Epithelial cell of esophagus (primary cell): ENCODE measurements at regions not wholly inside any gene's neighbourhood (a gene's known extent, or its start where the extent isn't known, plus 50 kb on each side); places are given as distances from the start of the nearest gene placed in this dataset.

ENCODE experiments used
- DNase-seq: peaks from one replicate; pipeline ENCODE4 v3.0.0; 2010; ENCODE audit warnings: low read depth
- H3K4me3 ChIP-seq: 2 replicates; pipeline ENCODE4 v1.5.1; 2011; ENCODE audit warnings: mild to moderate bottlenecking, low read length, control low read depth
- TF ChIP-seq, protein P1 (sequence below): IDR thresholded peaks from 2 replicates; pipeline ENCODE4 v1.5.1; 2011; ENCODE audit warnings: low read depth, mild to moderate bottlenecking, low read length, control low read depth, inconsistent platforms; ENCODE audit not compliant: insufficient read depth; ENCODE audit errors: missing control alignments

DNA sequence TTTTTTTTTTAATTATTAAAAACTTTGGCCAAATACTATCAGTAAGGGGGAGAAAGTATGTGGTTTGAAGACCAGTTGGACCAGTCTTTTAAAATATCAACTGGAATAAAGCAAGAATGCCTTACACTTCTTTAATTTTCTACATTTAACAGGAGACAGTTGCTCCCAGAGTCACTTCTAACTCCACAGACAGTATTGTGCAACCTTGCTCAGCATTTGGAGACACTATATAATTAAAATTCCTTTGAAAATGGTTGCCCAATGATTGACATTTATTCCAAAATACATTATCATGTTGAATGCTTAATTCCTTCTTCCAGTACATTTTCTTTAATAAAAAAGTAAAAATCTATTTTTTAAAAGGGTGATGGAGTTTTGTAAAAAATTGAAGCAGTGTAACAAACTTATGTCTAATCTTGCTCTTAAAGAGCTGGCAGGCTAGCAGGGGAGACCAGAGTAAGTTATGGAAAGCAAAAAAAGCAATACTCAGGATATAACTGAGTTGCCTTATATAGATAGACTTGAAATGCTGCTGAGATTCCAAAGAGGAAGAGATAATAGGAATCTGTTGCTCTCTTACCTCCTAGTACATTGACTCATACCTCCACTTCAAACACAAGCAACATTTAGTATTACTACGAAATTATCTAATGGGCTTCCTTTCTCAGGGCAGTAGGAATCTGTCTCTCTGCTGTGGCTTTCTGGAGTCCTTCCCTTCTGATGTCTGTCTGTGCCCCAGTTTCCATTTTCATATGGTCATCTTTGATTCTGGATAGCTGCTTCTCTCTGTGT is 69.7 kb upstream of the RGL1 start:
- DNase-seq = no peak
- TF ChIP-seq, protein P1, sequence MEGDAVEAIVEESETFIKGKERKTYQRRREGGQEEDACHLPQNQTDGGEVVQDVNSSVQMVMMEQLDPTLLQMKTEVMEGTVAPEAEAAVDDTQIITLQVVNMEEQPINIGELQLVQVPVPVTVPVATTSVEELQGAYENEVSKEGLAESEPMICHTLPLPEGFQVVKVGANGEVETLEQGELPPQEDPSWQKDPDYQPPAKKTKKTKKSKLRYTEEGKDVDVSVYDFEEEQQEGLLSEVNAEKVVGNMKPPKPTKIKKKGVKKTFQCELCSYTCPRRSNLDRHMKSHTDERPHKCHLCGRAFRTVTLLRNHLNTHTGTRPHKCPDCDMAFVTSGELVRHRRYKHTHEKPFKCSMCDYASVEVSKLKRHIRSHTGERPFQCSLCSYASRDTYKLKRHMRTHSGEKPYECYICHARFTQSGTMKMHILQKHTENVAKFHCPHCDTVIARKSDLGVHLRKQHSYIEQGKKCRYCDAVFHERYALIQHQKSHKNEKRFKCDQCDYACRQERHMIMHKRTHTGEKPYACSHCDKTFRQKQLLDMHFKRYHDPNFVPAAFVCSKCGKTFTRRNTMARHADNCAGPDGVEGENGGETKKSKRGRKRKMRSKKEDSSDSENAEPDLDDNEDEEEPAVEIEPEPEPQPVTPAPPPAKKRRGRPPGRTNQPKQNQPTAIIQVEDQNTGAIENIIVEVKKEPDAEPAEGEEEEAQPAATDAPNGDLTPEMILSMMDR = no peak
- H3K4me3 ChIP-seq = no peak overlapping the region

DNA sequence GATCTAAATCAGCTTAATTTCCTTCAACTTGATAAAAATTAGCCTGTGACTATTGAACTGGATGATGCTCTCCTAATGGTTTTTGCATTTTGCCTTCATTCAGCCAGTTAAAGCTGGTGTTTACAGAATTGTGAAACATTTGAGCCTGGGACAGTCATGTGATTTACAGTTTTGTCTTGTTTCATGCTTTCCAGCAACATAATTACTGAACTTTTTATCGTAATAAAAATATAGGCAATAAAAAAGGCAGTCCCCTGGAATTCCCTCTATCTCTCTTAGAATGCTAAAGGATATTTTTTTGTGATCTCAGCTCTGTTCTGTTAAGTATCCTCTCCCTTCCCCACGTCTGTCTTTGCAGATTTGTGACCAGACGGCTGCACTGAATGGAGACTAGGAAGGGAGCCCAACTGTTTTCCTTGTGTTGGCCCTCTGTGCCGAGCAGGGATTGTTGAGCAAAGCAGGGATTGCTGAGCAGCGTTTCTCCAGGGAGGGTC is 70.3 kb upstream of the RGL1 start:
- TF ChIP-seq, protein P1 = no peak
- no peak for DNase-seq
- H3K4me3 ChIP-seq = no peak overlapping the region

DNA sequence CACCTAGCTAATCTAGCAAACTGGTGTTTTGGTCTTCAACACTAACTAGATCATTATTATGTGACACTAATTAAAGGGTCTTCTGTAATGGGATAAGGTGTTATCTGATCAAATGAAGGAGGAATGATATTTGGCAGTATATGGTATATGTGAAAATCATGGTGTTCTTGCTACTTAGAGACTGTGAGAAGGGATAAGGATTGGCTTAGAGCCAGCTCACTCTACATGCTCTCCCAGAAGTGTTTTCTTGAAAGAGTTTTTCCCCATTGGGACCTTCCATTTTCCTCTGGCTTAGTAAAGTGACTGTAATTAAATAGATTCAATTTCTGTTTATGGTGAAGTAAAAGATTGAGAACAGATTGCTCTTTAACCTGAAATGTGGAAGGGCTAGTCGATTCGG is 71.2 kb upstream of the RGL1 start:
- H3K4me3 ChIP-seq = no peak overlapping the region
- TF ChIP-seq, protein P1 = no peak
- no peak for DNase-seq

DNA sequence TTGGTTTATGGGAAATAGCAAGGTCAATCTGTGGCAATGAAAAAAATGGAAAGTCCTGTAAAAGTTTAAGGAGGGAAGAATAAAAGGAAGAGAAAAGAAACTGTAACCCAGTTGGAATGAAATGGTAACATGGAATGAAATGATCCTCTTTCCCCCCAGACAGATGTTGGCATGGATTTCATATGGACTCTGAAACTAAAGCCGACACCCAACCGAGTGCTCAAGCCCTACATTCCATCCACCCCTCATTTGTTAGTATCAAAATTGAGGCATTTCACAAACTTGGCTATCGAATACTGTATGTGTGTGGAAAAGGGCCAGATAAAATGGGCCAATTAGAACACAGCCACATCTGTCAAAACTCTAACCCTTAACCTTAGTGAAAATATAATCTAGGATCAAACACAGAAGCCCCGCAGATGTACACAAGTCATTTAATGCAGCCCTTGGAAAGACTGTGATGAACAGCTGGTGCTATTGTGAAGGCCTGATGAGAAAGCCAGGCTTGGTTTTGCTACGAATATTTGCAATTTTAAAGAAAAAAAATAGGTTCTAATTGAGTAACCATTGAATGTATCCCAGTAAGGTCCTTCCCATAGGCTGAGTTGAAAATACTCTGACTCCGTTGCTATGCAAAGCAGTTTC is 72.6 kb upstream of the RGL1 start:
- TF ChIP-seq, protein P1 = no peak
- no peak overlapping the region for H3K4me3 ChIP-seq
- no peak for DNase-seq

DNA sequence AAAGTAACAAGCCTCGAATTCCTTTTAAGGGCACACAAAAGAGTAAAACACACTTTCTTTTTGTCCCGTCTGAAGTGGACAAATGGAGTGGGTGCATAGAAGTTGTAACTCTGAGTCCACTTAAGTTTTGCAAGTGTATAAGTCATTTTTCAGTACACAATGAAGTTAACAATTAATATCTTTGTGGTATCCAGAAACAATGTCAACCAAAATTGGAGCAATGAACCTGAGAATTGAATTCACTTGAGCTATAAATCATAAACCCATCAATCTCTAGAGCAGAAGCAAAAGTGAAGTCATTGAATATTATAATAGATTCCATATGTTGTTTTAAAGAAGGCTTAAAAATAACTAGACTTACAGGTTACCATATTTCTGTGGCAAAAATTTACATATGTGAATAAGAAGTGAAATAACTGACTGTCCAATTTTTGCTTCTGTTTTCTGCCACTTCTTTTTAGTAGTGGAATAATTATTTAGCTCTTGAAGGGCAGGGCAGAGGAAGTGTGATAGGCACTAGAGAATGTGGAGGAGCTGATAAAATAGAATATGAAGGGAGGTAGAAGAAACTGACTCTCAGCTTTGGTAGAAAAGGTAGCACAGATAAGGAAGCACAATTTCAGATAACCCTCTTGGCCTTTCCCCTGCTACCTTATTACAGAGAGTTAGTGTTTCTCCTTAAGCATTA is 73.9 kb upstream of the RGL1 start:
- H3K4me3 ChIP-seq = no peak overlapping the region
- no peak for DNase-seq
- TF ChIP-seq, protein P1 = no peak

DNA sequence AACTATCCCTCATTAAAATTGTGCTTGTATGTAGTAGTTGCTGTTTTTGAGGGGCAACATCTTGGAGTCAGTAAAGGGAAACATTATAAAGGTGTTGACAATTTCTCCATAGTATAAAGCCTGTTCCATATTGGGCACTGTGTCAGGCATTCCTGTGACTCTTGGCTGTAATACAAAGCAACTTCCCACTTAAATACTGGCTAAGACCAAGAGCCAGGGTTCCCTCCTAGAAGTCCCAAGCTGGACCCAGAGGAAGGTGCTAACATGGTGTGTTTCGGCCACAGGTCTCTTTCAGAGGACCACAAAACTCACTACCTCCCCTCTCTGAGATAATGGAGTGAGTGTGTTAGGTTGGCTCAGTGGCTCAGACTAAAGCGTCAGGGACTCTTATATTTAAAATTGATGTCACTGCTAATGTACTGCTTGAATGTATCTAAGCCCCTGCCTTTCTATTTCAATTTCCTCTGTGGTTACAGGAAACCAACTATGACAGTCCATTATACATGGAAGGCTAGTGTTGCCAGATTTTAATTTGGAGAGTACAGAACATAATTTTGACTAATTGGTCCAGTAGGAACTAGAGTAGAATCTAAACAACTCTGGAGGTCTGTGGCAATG is 74.7 kb upstream of the RGL1 start:
- DNase-seq = no peak
- no peak overlapping the region for H3K4me3 ChIP-seq
- TF ChIP-seq, protein P1 = no peak
